Fibroblast of mammary gland (primary cell): ENCODE measurements at regions not wholly inside any gene's neighbourhood (a gene's known extent, or its start where the extent isn't known, plus 50 kb on each side); places are given as distances from the start of the nearest gene placed in this dataset.

Experiments used
- DNase-seq: peaks from one replicate; pipeline ENCODE4 v3.0.0-alpha.2; 2010; ENCODE audit warnings: low read depth
- H3K4me3 ChIP-seq: 2 replicates; pipeline ENCODE4 v1.5.1; 2011; ENCODE audit warnings: low read depth, mild to moderate bottlenecking, low read length, moderate library complexity; ENCODE audit not compliant: control insufficient read depth
- CTCF ChIP-seq: conservative IDR thresholded peaks from 2 replicates; pipeline ENCODE4 v1.5.1; 2011; ENCODE audit warnings: low read depth, low read length, inconsistent platforms; ENCODE audit not compliant: control insufficient read depth, insufficient read depth

GRCh38 chr22:49042877-49043859, 784.5 kb downstream of the BRD1 start:
- DNase-seq, result no peak
- TF ChIP-seq CTCF, result no peak
- no peak overlapping the region for H3K4me3 ChIP-seq

GRCh38 chr22:49042066-49042465, 785.6 kb downstream of the BRD1 start:
- DNase-seq, result no peak
- TF ChIP-seq CTCF, result no peak
- H3K4me3 ChIP-seq, result no peak overlapping the region

GRCh38 chr22:49040754-49041467, 786.8 kb downstream of the BRD1 start:
- no peak overlapping the region for H3K4me3 ChIP-seq
- no peak for TF ChIP-seq CTCF
- DNase-seq, result no peak

GRCh38 chr22:49040111-49040510, 787.6 kb downstream of the BRD1 start:
- no peak overlapping the region for H3K4me3 ChIP-seq
- no peak for TF ChIP-seq CTCF
- DNase-seq, result no peak

- no peak for DNase-seq
- no peak overlapping the region for H3K4me3 ChIP-seq
- no peak for TF ChIP-seq CTCF
Measured at GRCh38 chr22:49039625-49040024, 788.0 kb downstream of the BRD1 start.

GRCh38 chr22:49037701-49038245, 789.9 kb downstream of the BRD1 start:
- no peak for TF ChIP-seq CTCF
- DNase-seq, result no peak
- H3K4me3 ChIP-seq, result no peak overlapping the region
